ENCODE measurements at regions not wholly inside any gene's neighbourhood (a gene's known extent, or its start where the extent isn't known, plus 50 kb on each side); places are given as distances from the start of the nearest gene placed in this dataset.
"Not testable (repeated sequence)": the region's sequence is repeated elsewhere in the genome, so short reads cannot be mapped to it uniquely, and the experiment has no call there.

DNA sequence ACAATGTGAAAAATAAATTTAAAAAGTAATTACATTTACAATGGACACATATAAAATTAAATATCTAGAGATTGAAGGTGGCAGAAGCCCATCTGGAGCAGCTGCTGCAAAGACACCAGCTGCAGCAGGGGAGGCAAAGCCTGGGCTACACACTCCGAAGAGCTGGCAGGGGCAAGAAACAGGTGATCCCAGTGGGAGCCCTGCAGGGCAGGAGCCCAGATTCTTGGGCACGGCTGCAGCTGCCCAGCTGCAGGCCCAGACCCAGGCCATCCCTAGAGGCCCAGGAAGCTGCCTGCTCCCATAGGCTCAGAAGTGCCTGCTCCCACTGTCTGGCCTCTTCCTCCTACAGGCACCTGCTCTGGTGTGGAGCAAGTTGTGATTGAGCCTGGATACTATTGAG is 1547.9 kb upstream of the SPRY2 start:
- no peak for DNase-seq

DNA sequence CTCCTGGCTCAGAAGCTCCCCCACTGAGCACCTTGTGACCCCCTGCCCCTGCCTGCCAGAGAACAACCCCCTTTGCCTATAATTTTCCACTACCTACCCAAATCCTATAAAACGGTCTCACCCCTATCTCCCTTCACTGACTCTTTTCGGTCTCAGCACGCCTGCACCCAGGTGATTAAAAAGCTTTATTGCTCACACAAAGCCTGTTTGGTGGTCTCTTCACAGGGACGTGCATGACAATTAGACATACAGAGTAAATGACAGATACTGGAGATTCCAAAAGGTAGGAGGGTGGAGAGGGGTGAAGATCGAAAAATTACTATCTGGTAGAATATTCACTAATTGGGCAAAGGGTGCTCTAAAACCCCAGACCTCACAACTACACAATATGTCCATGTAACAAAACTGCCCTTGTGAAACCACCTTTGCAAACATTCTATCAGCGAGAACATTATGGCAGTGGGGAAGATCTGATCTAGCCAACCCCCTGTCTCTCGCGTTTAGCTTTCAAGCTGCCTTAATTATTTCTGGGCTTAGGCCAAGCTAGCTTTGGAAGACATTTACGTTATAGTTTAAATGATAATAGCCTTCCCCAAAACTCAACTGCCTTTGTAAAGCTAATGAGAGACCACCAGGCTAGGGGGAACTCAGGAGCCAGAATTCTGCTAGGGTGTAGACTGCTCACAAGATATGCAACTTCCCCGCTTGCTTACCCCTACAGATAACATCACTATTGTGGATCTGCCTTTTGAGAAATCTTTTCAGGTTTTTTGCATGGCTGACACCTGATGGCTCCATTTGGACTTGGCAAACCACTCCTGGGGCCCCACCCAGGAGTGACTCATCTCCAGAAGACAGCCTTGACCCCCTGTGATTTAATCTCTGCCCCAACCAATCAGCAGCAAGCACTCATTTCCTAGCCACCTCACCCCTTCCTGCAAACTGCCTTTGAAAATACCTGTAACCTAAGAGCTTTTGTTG is 1534.0 kb upstream of the SPRY2 start:
- DNase-seq, result no peak

DNA sequence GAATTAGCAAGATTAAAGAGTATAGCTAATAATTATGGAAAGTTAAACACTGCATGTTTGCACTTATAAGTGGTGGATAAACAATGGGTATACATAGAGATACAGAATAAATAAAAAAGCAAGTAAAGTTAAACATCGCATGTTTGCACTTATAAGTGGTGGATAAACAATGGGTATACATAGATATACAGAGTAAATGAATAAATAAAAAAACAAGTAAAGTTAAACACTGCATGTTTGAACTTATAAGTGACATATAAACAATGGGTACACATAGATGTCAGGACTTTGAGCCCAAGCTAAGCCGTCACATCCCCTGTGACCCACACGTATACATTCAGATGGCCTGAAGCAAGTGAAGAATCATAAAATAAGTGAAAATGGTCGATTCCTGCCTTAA is 1533.3 kb upstream of the SPRY2 start:
- no peak for DNase-seq

DNA sequence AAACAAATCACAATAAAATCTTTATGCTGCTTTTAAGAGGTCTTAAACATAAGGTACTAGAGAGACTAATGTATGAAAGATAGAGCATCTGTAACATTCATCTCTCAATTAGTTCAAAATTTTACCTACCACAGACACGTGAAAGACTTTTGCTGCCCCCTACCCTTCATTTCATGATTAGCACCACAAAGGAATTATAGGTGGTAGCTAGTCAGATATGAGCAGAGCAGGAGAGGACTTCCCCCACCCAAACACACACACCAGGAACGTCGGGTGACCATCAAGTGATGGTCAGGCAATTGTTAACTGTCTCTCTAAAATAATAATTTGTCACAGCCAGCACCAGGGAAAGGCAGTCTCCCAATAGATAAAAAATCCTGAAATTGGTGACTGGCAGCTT is 1531.7 kb upstream of the SPRY2 start:
- DNase-seq, result no peak

DNA sequence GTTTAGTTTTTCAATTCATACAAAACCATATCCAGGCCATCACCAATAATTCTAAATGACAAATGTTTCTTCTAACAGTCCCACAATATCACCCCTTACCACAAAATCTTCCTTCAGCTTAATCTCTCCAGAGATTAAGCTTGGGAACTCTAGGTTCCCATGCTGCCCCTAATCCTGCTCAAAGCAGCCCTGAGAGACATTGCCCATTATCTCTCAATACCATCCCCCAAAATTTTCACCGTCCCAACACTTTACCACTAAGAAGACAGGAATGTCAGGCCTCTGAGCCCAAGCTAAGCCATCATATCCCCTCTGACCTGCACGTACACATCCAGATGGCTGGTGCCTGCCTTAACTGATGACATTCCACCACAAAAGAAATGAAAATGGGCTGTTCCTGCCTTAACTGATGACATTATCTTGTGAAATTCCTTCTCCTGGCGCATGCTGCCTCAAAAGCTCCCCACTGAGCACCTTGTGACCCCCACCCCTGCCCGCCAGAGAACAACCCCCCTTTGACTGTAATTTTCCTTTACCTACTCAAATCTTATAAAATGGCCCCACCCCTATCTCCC is 1530.9 kb upstream of the SPRY2 start:
- DNase-seq, result not testable (repeated sequence)

DNA sequence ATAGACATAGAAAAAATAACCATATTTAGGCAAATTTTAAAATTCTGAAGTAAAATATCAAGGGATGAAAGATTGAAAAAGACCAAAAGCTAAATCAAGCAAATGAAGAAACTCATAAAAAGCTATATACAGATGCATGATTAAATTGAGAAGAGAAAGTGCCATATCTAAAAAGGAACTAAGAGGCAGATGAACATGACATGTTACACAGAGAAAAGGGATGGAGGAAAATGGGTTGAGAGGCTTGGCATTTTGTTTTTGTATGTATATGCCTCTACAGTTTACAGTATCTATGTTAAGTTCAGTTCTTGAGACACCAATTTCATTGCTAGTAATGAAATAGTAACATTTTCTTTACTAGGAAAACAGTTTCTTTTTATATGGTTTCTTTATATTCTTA is 1507.4 kb upstream of the SPRY2 start:
- DNase-seq, result no peak

DNA sequence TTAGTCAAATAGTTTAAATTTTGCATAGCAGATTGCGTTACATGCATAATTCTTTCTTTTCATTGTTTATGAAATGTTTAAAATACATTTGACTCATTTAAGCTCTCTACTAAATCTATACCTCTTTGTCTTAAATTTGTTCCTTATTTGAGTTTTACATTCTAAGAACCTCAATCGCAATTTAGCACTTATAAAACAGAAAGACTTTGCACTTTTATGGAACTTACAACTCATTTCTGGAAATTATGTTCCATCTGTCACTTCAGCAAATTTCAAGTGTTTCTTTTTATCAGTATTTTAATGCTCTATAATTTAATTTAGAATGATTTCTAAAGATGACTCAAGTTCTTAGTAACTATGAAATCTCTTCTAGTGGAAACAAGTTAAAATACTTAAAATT is 1505.8 kb upstream of the SPRY2 start:
- DNase-seq, result no peak

GRCh38 chr13:81821259-81821658 is 1480.3 kb upstream of the SPRY2 start:
- no peak for DNase-seq

GRCh38 chr13:81800433-81800832 is 1459.5 kb upstream of the SPRY2 start:
- DNase-seq, result no peak

GRCh38 chr13:81795710-81796109 is 1454.8 kb upstream of the SPRY2 start:
- no peak for DNase-seq

- no peak for DNase-seq
Observed at GRCh38 chr13:81791641-81792040, 1450.7 kb upstream of the SPRY2 start.

DNA sequence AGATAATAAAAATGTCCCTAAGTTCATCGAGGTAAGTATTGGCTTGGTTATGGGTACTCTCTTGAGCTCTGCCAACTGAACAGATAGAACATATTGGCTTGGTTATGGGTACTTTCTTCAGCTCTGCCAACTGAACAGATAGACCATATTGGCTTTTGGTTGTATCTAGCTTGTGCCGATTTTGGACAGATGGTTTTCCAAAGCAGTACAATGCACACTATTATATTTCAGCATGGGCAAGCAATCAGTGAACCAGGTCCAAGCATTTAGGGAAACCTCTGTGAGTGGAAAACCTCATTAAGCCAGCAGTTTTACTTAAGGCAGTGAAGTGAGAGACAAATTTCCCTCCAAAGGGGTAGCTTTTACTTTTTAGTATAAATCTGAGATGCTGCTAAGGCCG is 1440.5 kb upstream of the SPRY2 start:
- no peak for DNase-seq

DNA sequence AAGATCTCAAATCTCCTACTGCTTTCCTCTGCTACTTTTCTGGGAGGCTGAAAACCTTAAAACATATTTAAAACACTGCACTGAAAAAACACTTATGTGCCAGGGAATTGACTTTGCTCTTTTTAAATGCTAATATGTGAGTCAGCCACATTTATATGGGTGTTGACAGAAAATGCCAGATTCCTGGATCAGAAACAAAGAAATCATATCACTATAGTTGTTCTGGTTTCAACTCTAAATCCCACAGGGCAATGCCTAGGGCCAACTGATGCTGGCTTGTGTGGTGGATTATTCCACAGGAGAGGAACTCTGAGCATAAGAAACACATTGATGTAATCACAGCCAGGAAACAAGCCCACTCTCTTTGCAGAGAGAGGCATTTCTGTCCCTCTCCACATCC is 1439.0 kb upstream of the SPRY2 start:
- DNase-seq, result no peak

DNA sequence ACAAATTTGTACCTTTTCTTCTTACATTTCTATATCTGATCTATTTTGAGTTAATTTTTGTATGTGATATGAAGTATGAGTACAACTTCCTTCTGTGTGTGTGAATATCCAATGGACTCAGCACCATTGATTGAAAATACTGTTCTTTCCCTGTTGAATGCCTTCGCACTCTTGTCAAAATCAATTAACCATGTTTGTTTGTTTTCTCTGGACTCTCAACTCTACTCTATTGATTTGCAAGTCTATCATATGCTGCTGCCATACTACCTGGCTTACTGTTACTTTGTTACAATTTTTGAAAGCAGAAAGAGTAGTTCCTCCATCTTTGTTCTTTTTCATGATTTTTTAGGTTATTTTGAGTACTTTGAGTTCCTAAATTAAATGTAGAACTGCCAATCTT is 1437.4 kb upstream of the SPRY2 start:
- no peak for DNase-seq

DNA sequence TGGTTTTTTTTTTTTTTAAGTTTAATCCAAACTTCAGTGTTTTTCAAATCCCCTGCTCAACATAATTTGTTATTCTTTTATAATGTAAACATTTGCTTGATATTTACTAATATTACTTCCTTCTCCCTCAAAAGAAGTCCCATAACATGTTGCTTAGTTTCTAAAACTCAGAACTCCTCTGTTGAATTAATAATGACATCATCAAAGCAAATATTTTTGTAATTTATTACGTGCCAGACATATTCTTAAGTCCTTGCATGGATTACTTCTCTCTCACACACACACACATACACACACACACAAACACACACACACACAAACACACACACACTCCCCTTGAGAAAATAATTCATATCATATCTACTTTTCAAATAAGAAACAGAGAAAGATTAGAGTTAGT is 1432.3 kb upstream of the SPRY2 start:
- no peak for DNase-seq

DNA sequence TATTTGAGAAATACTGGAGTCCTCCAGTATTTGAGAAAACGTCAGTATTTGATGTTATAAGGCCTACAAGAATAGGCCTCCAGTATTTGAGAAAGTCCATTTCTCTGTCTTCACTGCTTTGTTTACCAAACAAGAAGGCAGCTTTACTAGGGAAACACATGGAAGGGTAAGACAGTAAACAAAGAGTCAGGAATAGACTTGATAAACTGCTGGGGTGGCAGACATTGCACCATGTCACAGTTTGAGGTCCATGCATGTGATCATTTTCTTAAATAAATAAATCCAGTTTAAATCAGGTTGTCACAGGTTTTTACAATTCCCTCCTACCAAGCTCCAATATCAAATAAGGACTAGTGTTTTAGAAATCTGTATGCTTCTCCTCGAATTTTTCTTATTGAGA is 1431.0 kb upstream of the SPRY2 start:
- DNase-seq, result no peak

GRCh38 chr13:81770868-81771505 is 1430.1 kb upstream of the SPRY2 start:
- no peak for DNase-seq

DNA sequence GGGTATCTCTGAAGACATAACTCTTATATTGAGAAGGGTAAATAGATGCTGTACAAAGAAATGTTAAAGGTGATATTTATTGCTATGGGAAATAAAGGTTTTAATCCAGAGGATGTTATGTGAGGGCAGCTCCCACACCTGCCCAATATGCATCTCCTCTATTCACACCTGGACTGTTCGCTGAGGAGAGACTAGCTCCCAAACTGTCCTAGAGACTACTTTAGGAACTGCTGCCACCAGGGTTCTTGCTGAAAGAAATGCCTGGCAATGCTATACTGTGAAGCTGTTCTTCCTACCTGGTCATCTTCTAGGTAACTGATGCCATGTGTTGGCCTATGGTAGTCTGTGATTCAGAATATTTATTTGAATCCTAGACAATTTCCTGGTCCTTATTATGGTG is 1421.5 kb upstream of the SPRY2 start:
- DNase-seq, result no peak

GRCh38 chr13:81760316-81760715 is 1419.4 kb upstream of the SPRY2 start:
- no peak for DNase-seq

- no peak for DNase-seq
Observed at GRCh38 chr13:81757348-81757970, 1416.5 kb upstream of the SPRY2 start.

- no peak for DNase-seq
Observed at GRCh38 chr13:81745391-81745790, 1404.5 kb upstream of the SPRY2 start.

DNA sequence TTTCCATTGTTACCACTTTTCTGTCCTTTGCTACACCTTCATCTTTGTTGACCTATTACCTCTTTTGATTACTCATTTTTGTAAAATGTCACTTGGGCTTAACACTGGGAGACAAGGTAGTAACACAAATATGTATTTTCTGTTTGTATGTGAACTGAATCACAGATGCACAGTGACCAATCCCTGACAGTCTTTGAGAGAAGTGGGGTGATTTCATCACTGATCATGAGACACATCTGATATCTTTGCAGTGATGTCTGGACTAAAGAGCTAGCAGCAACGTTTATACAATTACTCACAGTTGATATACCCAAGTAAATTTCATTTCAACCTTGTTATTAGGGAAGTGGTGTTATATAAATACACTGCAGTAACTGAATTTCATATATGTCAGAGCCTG is 1397.4 kb upstream of the SPRY2 start:
- DNase-seq, result no peak

- DNase-seq, result no peak
Observed at GRCh38 chr13:81726037-81726726, 1385.3 kb upstream of the SPRY2 start.
